ENCODE measurements at regions not wholly inside any gene's neighbourhood (a gene's known extent, or its start where the extent isn't known, plus 50 kb on each side); places are given as distances from the start of the nearest gene placed in this dataset.

DNA sequence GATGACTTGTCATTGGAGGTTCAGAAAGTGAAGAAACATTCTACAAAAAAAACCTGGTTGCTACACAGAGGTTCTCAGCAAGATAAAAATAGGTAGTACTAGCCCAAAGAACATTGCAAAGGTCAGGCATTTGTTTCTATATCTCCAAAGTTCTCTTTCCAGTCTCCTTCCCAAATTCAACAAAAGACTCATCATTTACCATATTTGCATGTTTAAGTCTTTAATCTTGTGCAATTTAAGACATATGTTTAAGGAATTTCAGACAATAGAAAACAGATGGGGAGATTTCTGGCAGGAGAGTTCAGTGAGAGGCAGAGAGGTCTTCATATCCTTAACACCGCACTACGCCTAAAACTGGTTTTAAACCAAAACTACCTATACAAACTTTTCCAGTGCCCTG, 173.8 kb upstream of the THBS1 start:
- H3K36me3 ChIP-seq (ENCODE audit: insufficient read depth, low read length, poor library complexity, severe bottlenecking) = no peaks in the 10 kb centered on the region
- intact Hi-C loops (cut with micrococcal nuclease; ENCODE audit: unreplicated experiment) = no loop called here
- no peak for TF ChIP-seq EZH2 (IDR thresholded peaks at IDR 0.05; ENCODE audit: borderline replicate concordance, low read depth, low read length, poor library complexity, severe bottlenecking)
- TF ChIP-seq, protein P1, sequence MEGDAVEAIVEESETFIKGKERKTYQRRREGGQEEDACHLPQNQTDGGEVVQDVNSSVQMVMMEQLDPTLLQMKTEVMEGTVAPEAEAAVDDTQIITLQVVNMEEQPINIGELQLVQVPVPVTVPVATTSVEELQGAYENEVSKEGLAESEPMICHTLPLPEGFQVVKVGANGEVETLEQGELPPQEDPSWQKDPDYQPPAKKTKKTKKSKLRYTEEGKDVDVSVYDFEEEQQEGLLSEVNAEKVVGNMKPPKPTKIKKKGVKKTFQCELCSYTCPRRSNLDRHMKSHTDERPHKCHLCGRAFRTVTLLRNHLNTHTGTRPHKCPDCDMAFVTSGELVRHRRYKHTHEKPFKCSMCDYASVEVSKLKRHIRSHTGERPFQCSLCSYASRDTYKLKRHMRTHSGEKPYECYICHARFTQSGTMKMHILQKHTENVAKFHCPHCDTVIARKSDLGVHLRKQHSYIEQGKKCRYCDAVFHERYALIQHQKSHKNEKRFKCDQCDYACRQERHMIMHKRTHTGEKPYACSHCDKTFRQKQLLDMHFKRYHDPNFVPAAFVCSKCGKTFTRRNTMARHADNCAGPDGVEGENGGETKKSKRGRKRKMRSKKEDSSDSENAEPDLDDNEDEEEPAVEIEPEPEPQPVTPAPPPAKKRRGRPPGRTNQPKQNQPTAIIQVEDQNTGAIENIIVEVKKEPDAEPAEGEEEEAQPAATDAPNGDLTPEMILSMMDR (conservative IDR thresholded peaks at IDR 0.05; ENCODE audit: low read depth, low read length) = no peak
- POLR2A ChIA-PET (ENCODE audit: low non-redundant PET) = no interaction called here
- no peak overlapping the region for H3K4me3 ChIP-seq (ENCODE audit: low read depth, low read length, poor library complexity, severe bottlenecking)
- H3K4me1 ChIP-seq (ENCODE audit: insufficient read depth, low read length, poor library complexity, severe bottlenecking) = no peaks in the 10 kb centered on the region
- H3K27ac ChIP-seq (ENCODE audit: low read depth, low read length, poor library complexity, severe bottlenecking) = no peak overlapping the region
- CTCF ChIA-PET = no interaction called here
- DNase-seq (ENCODE audit: low spot score) = no peak
- BruUV-seq (replicated peaks) = no TSS peak
- peaks cover 12% of the 10 kb centered on the region for H3K27me3 ChIP-seq (replicated peaks; ENCODE audit: insufficient read depth, low read depth, low read length, poor library complexity)
- H3K9me3 ChIP-seq (ENCODE audit: low read depth, low read length, poor library complexity, severe bottlenecking) = no peaks in the 10 kb centered on the region

- Histone ChIP-seq H3K27me3 (replicated peaks; ENCODE audit: insufficient read depth, low read depth, low read length, poor library complexity) (peaks cover 16% of the 10 kb centered on the region), H3K4me3 (ENCODE audit: low read depth, low read length, poor library complexity, severe bottlenecking) (no peak overlapping the region), H3K27ac (ENCODE audit: low read depth, low read length, poor library complexity, severe bottlenecking) (no peak overlapping the region), H3K9me3 (ENCODE audit: low read depth, low read length, poor library complexity, severe bottlenecking) (no peaks in the 10 kb centered on the region), H3K4me1 (ENCODE audit: insufficient read depth, low read length, poor library complexity, severe bottlenecking) (no peaks in the 10 kb centered on the region), H3K36me3 (ENCODE audit: insufficient read depth, low read length, poor library complexity, severe bottlenecking) (no peaks in the 10 kb centered on the region)
- intact Hi-C loops (cut with micrococcal nuclease; ENCODE audit: unreplicated experiment) = no loop called here
- TF ChIP-seq, protein P1 (conservative IDR thresholded peaks at IDR 0.05; ENCODE audit: low read depth, low read length) = no peak
- TF ChIP-seq EZH2 (IDR thresholded peaks at IDR 0.05; ENCODE audit: borderline replicate concordance, low read depth, low read length, poor library complexity, severe bottlenecking) = no peak
- no peak for DNase-seq (ENCODE audit: low spot score)
- CTCF ChIA-PET = no interaction called here
- POLR2A ChIA-PET (ENCODE audit: low non-redundant PET) = no interaction called here
- BruUV-seq (replicated peaks) = no TSS peak
Observed at GRCh38 chr15:39409876-39410530, 170.9 kb upstream of the THBS1 start.

DNA sequence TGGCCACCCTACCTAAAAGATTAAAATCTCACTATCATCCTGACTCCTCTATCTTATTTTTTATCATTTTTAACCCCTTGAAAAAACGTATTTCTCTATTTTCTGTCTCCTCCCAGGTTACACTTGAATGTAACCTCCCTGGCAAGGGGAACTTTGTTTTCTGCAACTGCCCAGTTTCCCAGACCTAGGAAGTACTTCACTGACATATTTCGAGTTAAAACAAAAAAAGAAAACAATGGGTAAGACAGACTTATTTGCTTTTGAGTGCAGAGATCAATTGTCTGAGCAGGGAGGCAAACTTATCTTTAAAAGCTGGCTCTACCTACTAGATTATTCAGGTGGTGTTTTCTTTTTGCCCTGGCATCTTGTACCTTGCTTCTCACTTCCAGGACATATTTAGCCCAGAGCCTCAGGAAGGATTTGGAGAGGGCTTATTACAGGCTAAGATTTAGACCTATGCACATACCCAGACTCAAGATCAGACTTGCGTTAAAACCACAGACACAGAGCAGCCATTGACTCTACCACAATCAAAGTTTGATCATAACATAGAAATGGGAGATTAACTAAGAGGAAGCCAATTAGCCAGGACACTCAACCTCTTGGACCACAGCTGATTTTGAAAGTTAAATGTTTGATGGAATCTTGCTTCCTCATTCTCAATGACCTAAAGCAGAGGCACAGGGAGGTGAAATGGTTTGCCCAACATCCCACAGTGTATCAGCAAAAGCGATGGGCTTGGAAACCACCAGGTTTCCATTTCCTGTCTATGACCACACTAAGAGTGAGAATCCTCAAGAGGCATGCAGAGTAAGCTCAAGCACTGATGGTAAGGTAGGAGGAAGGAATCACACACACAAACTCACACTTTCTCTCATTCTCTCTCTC, 169.5 kb upstream of the THBS1 start:
- no peaks in the 10 kb centered on the region for H3K36me3 ChIP-seq (ENCODE audit: insufficient read depth, low read length, poor library complexity, severe bottlenecking)
- ChIA-PET POLR2A (ENCODE audit: low non-redundant PET) (no interaction called here), CTCF (no interaction called here)
- H3K4me3 ChIP-seq (ENCODE audit: low read depth, low read length, poor library complexity, severe bottlenecking) = no peak overlapping the region
- no peaks in the 10 kb centered on the region for H3K4me1 ChIP-seq (ENCODE audit: insufficient read depth, low read length, poor library complexity, severe bottlenecking)
- H3K27ac ChIP-seq (ENCODE audit: low read depth, low read length, poor library complexity, severe bottlenecking) = no peak overlapping the region
- intact Hi-C loops (cut with micrococcal nuclease; ENCODE audit: unreplicated experiment) = no loop called here
- H3K27me3 ChIP-seq (replicated peaks; ENCODE audit: insufficient read depth, low read depth, low read length, poor library complexity) = peaks cover 9% of the 10 kb centered on the region
- BruUV-seq (replicated peaks) = no TSS peak
- no peaks in the 10 kb centered on the region for H3K9me3 ChIP-seq (ENCODE audit: low read depth, low read length, poor library complexity, severe bottlenecking)
- TF ChIP-seq EZH2 (IDR thresholded peaks at IDR 0.05; ENCODE audit: borderline replicate concordance, low read depth, low read length, poor library complexity, severe bottlenecking) = no peak
- TF ChIP-seq, protein P1 (conservative IDR thresholded peaks at IDR 0.05; ENCODE audit: low read depth, low read length) = no peak
- no peak for DNase-seq (ENCODE audit: low spot score)
